Medulla oblongata (tissue), 1 donor: ENCODE measurements at regions not wholly inside any gene's neighbourhood (a gene's known extent, or its start where the extent isn't known, plus 50 kb on each side); places are given as distances from the start of the nearest gene placed in this dataset.

ENCODE experiments used
- DNase-seq: peaks from one replicate; pipeline ENCODE4 v3.0.0-alpha.2; 2015; ENCODE audit errors: extremely low spot score

GRCh38 chrX:51437521-51437920 is 58.9 kb downstream of the NUDT11 start:
- DNase-seq: no peak

- DNase-seq: no peak
Observed at GRCh38 chrX:51435101-51435500, 61.3 kb downstream of the NUDT11 start.

GRCh38 chrX:51421972-51422597 is 74.3 kb downstream of the NUDT11 start:
- DNase-seq: no peak

- peak; percentile 51 for DNase-seq
Observed at GRCh38 chrX:51420610-51421009, 75.8 kb downstream of the NUDT11 start.

- DNase-seq: no peak
Observed at GRCh38 chrX:51408462-51408861, 75.8 kb downstream of the NUDT10 start.

GRCh38 chrX:51407520-51408409 is 75.1 kb downstream of the NUDT10 start:
- no peak for DNase-seq

- no peak for DNase-seq
Observed at GRCh38 chrX:51406688-51407519, 74.3 kb downstream of the NUDT10 start.

- DNase-seq: no peak
Observed at GRCh38 chrX:51404445-51404844, 71.8 kb downstream of the NUDT10 start.

GRCh38 chrX:51395810-51396728 is 63.4 kb downstream of the NUDT10 start:
- DNase-seq: peak; percentile 3

GRCh38 chrX:51395480-51395809 is 62.8 kb downstream of the NUDT10 start:
- DNase-seq: no peak
